Activated T-helper 1 cell treated with anti-CD3 and anti-CD28 coated beads, Interleukin-12 subunit alpha, Interleukin-12 subunit beta, Interleukin-2, Interleukin-4 antibody, amounts not matched to agents 30 ng/mL and 10 ng/mL and 1 ng/mL, durations not matched to agents 14 hours and 24 hours and 36 hours (primary cell): ENCODE measurements at regions not wholly inside any gene's neighbourhood (a gene's known extent, or its start where the extent isn't known, plus 50 kb on each side); places are given as distances from the start of the nearest gene placed in this dataset.

Source experiments
- DNase-seq: peaks from one replicate; pipeline ENCODE4 v3.0.0; 2021; ENCODE audit warnings: low spot score
- H3K27ac Mint-ChIP-seq: one replicate; pipeline ENCODE4 v1.8.0; 2021; ENCODE audit warnings: mild to moderate bottlenecking, mixed read lengths
- H3K27me3 Mint-ChIP-seq: one replicate; pipeline ENCODE4 v1.8.0; 2022; ENCODE audit warnings: mild to moderate bottlenecking, moderate library complexity, mixed read lengths; ENCODE audit not compliant: insufficient read depth
- H3K36me3 Mint-ChIP-seq: one replicate; pipeline ENCODE4 v1.8.0; 2021; ENCODE audit warnings: low read depth, mixed read lengths
- H3K4me1 Mint-ChIP-seq: one replicate; pipeline ENCODE4 v1.8.0; 2021; ENCODE audit warnings: low read depth, mixed read lengths
- H3K4me3 Mint-ChIP-seq: one replicate; pipeline ENCODE4 v1.8.0; 2021; ENCODE audit warnings: mild to moderate bottlenecking, moderate library complexity, mixed read lengths
- H3K9me3 Mint-ChIP-seq: one replicate; pipeline ENCODE4 v1.8.0; 2021; ENCODE audit warnings: mixed read lengths
- intact Hi-C: fragments of 100-400 bp; cut with micrococcal nuclease; formaldehyde crosslinking; loops from one replicate; pipeline ENCODE4 v1.15.1; 2024

- no peak for DNase-seq
- Mint-ChIP-seq H3K4me3 (no peak overlapping the region), H3K36me3 (no peaks in the 10 kb centered on the region), H3K27me3 (no peaks in the 10 kb centered on the region), H3K27ac (no peak overlapping the region), H3K4me1 (no peaks in the 10 kb centered on the region), H3K9me3 (no peaks in the 10 kb centered on the region)
- intact Hi-C loops = no loop called here
Observed at GRCh38 chr9:79184831-79185230, 386.9 kb upstream of the TLE4 start.

- H3K36me3 Mint-ChIP-seq = no peaks in the 10 kb centered on the region
Observed at GRCh38 chr9:79185866-79186265, 385.9 kb upstream of the TLE4 start.

GRCh38 chr9:79189511-79189924, 382.2 kb upstream of the TLE4 start:
- Mint-ChIP-seq H3K4me3 (no peak overlapping the region), H3K27me3 (no peaks in the 10 kb centered on the region), H3K27ac (no peak overlapping the region), H3K4me1 (no peaks in the 10 kb centered on the region), H3K9me3 (no peaks in the 10 kb centered on the region), H3K36me3 (no peaks in the 10 kb centered on the region)
- intact Hi-C loops = no loop called here
- DNase-seq = no peak

More at GRCh38 chr9:79185866-79186265, 385.9 kb upstream of the TLE4 start:
- Mint-ChIP-seq H3K27ac (no peak overlapping the region), H3K27me3 (no peaks in the 10 kb centered on the region), H3K4me1 (no peaks in the 10 kb centered on the region), H3K9me3 (no peaks in the 10 kb centered on the region), H3K4me3 (no peak overlapping the region)
- intact Hi-C loops = no loop called here
- no peak for DNase-seq

GRCh38 chr9:79193001-79193400, 378.8 kb upstream of the TLE4 start:
- no peak overlapping the region for H3K4me3 Mint-ChIP-seq
- intact Hi-C loops = no loop called here
- no peak overlapping the region for H3K27ac Mint-ChIP-seq
- H3K27me3 Mint-ChIP-seq = no peaks in the 10 kb centered on the region
- no peaks in the 10 kb centered on the region for H3K36me3 Mint-ChIP-seq
- no peak for DNase-seq
- no peaks in the 10 kb centered on the region for H3K4me1 Mint-ChIP-seq
- no peaks in the 10 kb centered on the region for H3K9me3 Mint-ChIP-seq

GRCh38 chr9:79193501-79194223, 378.1 kb upstream of the TLE4 start:
- Mint-ChIP-seq H3K4me1 (no peaks in the 10 kb centered on the region), H3K27ac (no peak overlapping the region), H3K36me3 (no peaks in the 10 kb centered on the region), H3K9me3 (no peaks in the 10 kb centered on the region), H3K4me3 (no peak overlapping the region), H3K27me3 (no peaks in the 10 kb centered on the region)
- no peak for DNase-seq
- intact Hi-C loops = no loop called here

- H3K9me3 Mint-ChIP-seq = no peaks in the 10 kb centered on the region
- H3K4me3 Mint-ChIP-seq = no peak overlapping the region
- no peaks in the 10 kb centered on the region for H3K4me1 Mint-ChIP-seq
- no peaks in the 10 kb centered on the region for H3K36me3 Mint-ChIP-seq
- intact Hi-C loops = no loop called here
- no peak for DNase-seq
- H3K27ac Mint-ChIP-seq = no peak overlapping the region
- H3K27me3 Mint-ChIP-seq = no peaks in the 10 kb centered on the region
Observed at GRCh38 chr9:79195879-79196278, 375.9 kb upstream of the TLE4 start.

- H3K36me3 Mint-ChIP-seq = no peaks in the 10 kb centered on the region
- no peak overlapping the region for H3K27ac Mint-ChIP-seq
- H3K9me3 Mint-ChIP-seq = no peaks in the 10 kb centered on the region
- no peak overlapping the region for H3K4me3 Mint-ChIP-seq
- intact Hi-C loops = no loop called here
- no peaks in the 10 kb centered on the region for H3K4me1 Mint-ChIP-seq
- DNase-seq = no peak
- H3K27me3 Mint-ChIP-seq = no peaks in the 10 kb centered on the region
Observed at GRCh38 chr9:79196606-79197005, 375.2 kb upstream of the TLE4 start.

- intact Hi-C loops = no loop called here
- Mint-ChIP-seq H3K4me3 (no peak overlapping the region), H3K9me3 (no peaks in the 10 kb centered on the region), H3K4me1 (no peaks in the 10 kb centered on the region), H3K27ac (no peak overlapping the region), H3K27me3 (no peaks in the 10 kb centered on the region), H3K36me3 (no peaks in the 10 kb centered on the region)
- no peak for DNase-seq
Observed at GRCh38 chr9:79200336-79200735, 371.4 kb upstream of the TLE4 start.

GRCh38 chr9:79201636-79202035, 370.1 kb upstream of the TLE4 start:
- intact Hi-C loops = no loop called here
- H3K4me3 Mint-ChIP-seq = no peak overlapping the region
- no peaks in the 10 kb centered on the region for H3K27me3 Mint-ChIP-seq
- no peak overlapping the region for H3K27ac Mint-ChIP-seq
- no peaks in the 10 kb centered on the region for H3K36me3 Mint-ChIP-seq
- no peak for DNase-seq
- H3K4me1 Mint-ChIP-seq = no peaks in the 10 kb centered on the region
- no peaks in the 10 kb centered on the region for H3K9me3 Mint-ChIP-seq

GRCh38 chr9:79208791-79209396, 362.9 kb upstream of the TLE4 start:
- H3K4me3 Mint-ChIP-seq = no peak overlapping the region
- no peak for DNase-seq
- H3K4me1 Mint-ChIP-seq = no peaks in the 10 kb centered on the region
- no peaks in the 10 kb centered on the region for H3K36me3 Mint-ChIP-seq
- H3K27me3 Mint-ChIP-seq = peaks cover 3% of the 10 kb centered on the region
- no peak overlapping the region for H3K27ac Mint-ChIP-seq
- no peaks in the 10 kb centered on the region for H3K9me3 Mint-ChIP-seq
- intact Hi-C loops = no loop called here

GRCh38 chr9:79210541-79211243, 361.1 kb upstream of the TLE4 start:
- no peaks in the 10 kb centered on the region for H3K9me3 Mint-ChIP-seq
- DNase-seq = no peak
- H3K4me1 Mint-ChIP-seq = no peaks in the 10 kb centered on the region
- H3K27me3 Mint-ChIP-seq = peaks cover 3% of the 10 kb centered on the region
- no peaks in the 10 kb centered on the region for H3K36me3 Mint-ChIP-seq
- H3K4me3 Mint-ChIP-seq = no peak overlapping the region
- intact Hi-C loops = no loop called here
- H3K27ac Mint-ChIP-seq = no peak overlapping the region

GRCh38 chr9:79213417-79214125, 358.2 kb upstream of the TLE4 start:
- intact Hi-C loops = no loop called here
- no peaks in the 10 kb centered on the region for H3K9me3 Mint-ChIP-seq

GRCh38 chr9:79215821-79216220, 355.9 kb upstream of the TLE4 start:
- no peak overlapping the region for H3K4me3 Mint-ChIP-seq
- no peak overlapping the region for H3K27ac Mint-ChIP-seq
- intact Hi-C loops = no loop called here
- peaks cover 3% of the 10 kb centered on the region for H3K27me3 Mint-ChIP-seq
- DNase-seq = no peak
- H3K4me1 Mint-ChIP-seq = no peaks in the 10 kb centered on the region
- peaks cover 5% of the 10 kb centered on the region for H3K9me3 Mint-ChIP-seq
- H3K36me3 Mint-ChIP-seq = no peaks in the 10 kb centered on the region

More at GRCh38 chr9:79213417-79214125, 358.2 kb upstream of the TLE4 start:
- H3K4me3 Mint-ChIP-seq = no peak overlapping the region
- H3K27me3 Mint-ChIP-seq = peaks cover 3% of the 10 kb centered on the region
- DNase-seq = no peak
- no peak overlapping the region for H3K27ac Mint-ChIP-seq
- no peaks in the 10 kb centered on the region for H3K4me1 Mint-ChIP-seq
- H3K36me3 Mint-ChIP-seq = no peaks in the 10 kb centered on the region
